Stromal cell of bone marrow (primary cell): ENCODE measurements at regions not wholly inside any gene's neighbourhood (a gene's known extent, or its start where the extent isn't known, plus 50 kb on each side); places are given as distances from the start of the nearest gene placed in this dataset.
A peak's percentile ranks its signal among the peaks of the same experiment; 100 is the strongest.
"Not testable (repeated sequence)": the region's sequence is repeated elsewhere in the genome, so short reads cannot be mapped to it uniquely, and the experiment has no call there.

ENCODE experiments used
- DNase-seq: peaks from one replicate; pipeline ENCODE4 v3.0.0-alpha.2; 2012; ENCODE audit warnings: low read depth

GRCh38 chr13:67934617-67935330 lies 704.6 kb upstream of the PCDH9 start:
- no peak for DNase-seq

GRCh38 chr13:67932991-67933390 lies 702.9 kb upstream of the PCDH9 start:
- no peak for DNase-seq

- DNase-seq: no peak
Observed at GRCh38 chr13:67917291-67917987, 687.3 kb upstream of the PCDH9 start.

GRCh38 chr13:67916650-67917049 lies 686.5 kb upstream of the PCDH9 start:
- DNase-seq: no peak

GRCh38 chr13:67914535-67914934 lies 684.4 kb upstream of the PCDH9 start:
- no peak for DNase-seq

GRCh38 chr13:67902960-67903359 lies 672.8 kb upstream of the PCDH9 start:
- DNase-seq: not testable (repeated sequence)

- peak; percentile 9 for DNase-seq
Observed at GRCh38 chr13:67880916-67881315, 650.8 kb upstream of the PCDH9 start.

- no peak for DNase-seq
Observed at GRCh38 chr13:67878376-67878775, 648.2 kb upstream of the PCDH9 start.

GRCh38 chr13:67877031-67877430 lies 646.9 kb upstream of the PCDH9 start:
- no peak for DNase-seq

GRCh38 chr13:67867206-67867605 lies 637.1 kb upstream of the PCDH9 start:
- DNase-seq: no peak

GRCh38 chr13:67860315-67860714 lies 630.2 kb upstream of the PCDH9 start:
- no peak for DNase-seq

- no peak for DNase-seq
Observed at GRCh38 chr13:67859904-67860303, 629.8 kb upstream of the PCDH9 start.

GRCh38 chr13:67857581-67858310 lies 627.6 kb upstream of the PCDH9 start:
- no peak for DNase-seq

GRCh38 chr13:67856955-67857354 lies 626.8 kb upstream of the PCDH9 start:
- no peak for DNase-seq

- no peak for DNase-seq
Observed at GRCh38 chr13:67855741-67856238, 625.7 kb upstream of the PCDH9 start.

- DNase-seq: no peak
Observed at GRCh38 chr13:67854990-67855389, 624.9 kb upstream of the PCDH9 start.

GRCh38 chr13:67844574-67844973 lies 614.4 kb upstream of the PCDH9 start:
- no peak for DNase-seq

- DNase-seq: no peak
Observed at GRCh38 chr13:67841071-67841470, 610.9 kb upstream of the PCDH9 start.

- no peak for DNase-seq
Observed at GRCh38 chr13:67833564-67833963, 603.4 kb upstream of the PCDH9 start.

GRCh38 chr13:67829641-67830040 lies 599.5 kb upstream of the PCDH9 start:
- no peak for DNase-seq

- DNase-seq: no peak
Observed at GRCh38 chr13:67827992-67828391, 597.9 kb upstream of the PCDH9 start.

GRCh38 chr13:67821606-67822005 lies 591.5 kb upstream of the PCDH9 start:
- no peak for DNase-seq

- no peak for DNase-seq
Observed at GRCh38 chr13:67806796-67807195, 576.7 kb upstream of the PCDH9 start.
